HepG2 (cell line): ENCODE measurements at regions not wholly inside any gene's neighbourhood (a gene's known extent, or its start where the extent isn't known, plus 50 kb on each side); places are given as distances from the start of the nearest gene placed in this dataset.

Source experiments
- AGO1 ChIP-seq: fragments of 200-400 bp; formaldehyde crosslinking; IDR thresholded peaks from 2 replicates; pipeline ENCODE4 v1.6.1; 2017; ENCODE audit warnings: mild to moderate bottlenecking, low read depth, low read length, moderate library complexity; ENCODE audit not compliant: poor library complexity, severe bottlenecking
- BRCA1 ChIP-seq: sonication (generic); formaldehyde crosslinking; IDR thresholded peaks from 2 replicates; pipeline ENCODE4 v1.4.0; 2020; ENCODE audit warnings: missing genetic modification reagents
- CHD4 ChIP-seq: fragments of 200-600 bp; sonication (generic); IDR thresholded peaks from 2 replicates; pipeline ENCODE4 v1.7.0; 2017; ENCODE audit warnings: mild to moderate bottlenecking, low read length, borderline replicate concordance
- EP300 ChIP-seq, 3 experiments: sonication (generic) in 1 of 3; formaldehyde crosslinking in 1 of 3; IDR thresholded peaks; 2 replicates each; pipeline versions ENCODE4 v1.5.1 to v1.6.1; 2011 to 2020; ENCODE audit warnings: low read depth in 2 of 3, low read length in 2 of 3, borderline replicate concordance in 1 of 3, improper control_type of control experiment in 1 of 3, mild to moderate bottlenecking in 1 of 3, missing genetic modification reagents in 1 of 3, moderate library complexity in 1 of 3
- PHB2 ChIP-seq: fragments of 450-650 bp; IDR thresholded peaks from 2 replicates; pipeline ENCODE4 v1.6.1; 2018; ENCODE audit not compliant: partially characterized antibody
- RELA ChIP-seq: sonication (generic); formaldehyde crosslinking; IDR thresholded peaks from 2 replicates; pipeline ENCODE4 v1.4.0; 2020; ENCODE audit warnings: missing genetic modification reagents
- SETDB1 ChIP-seq: sonication (generic); formaldehyde crosslinking; IDR thresholded peaks from 2 replicates; pipeline ENCODE4 v1.5.1; 2020; ENCODE audit warnings: missing genetic modification reagents, mild to moderate bottlenecking, borderline replicate concordance
- SMAD3 ChIP-seq: sonication (generic); formaldehyde crosslinking; IDR thresholded peaks from 2 replicates; pipeline ENCODE4 v1.4.0; 2020; ENCODE audit warnings: missing genetic modification reagents
- ZMYM4 ChIP-seq: sonication (generic); formaldehyde crosslinking; IDR thresholded peaks from 2 replicates; pipeline ENCODE4 v1.8.1; 2023; ENCODE audit warnings: mild to moderate bottlenecking, missing genetic modification reagents
- ZNF230 ChIP-seq: sonication (generic); formaldehyde crosslinking; IDR thresholded peaks from 2 replicates; pipeline ENCODE4 v1.4.0; 2020; ENCODE audit warnings: mild to moderate bottlenecking, missing genetic modification reagents
- ZNF292 ChIP-seq: sonication (generic); formaldehyde crosslinking; IDR thresholded peaks from 2 replicates; pipeline ENCODE4 v1.8.1; 2022; ENCODE audit warnings: mild to moderate bottlenecking, low read depth, missing genetic modification reagents, borderline replicate concordance
- ZNF430 ChIP-seq: sonication (generic); formaldehyde crosslinking; IDR thresholded peaks from 2 replicates; pipeline ENCODE4 v1.9.0; 2021; ENCODE audit warnings: mild to moderate bottlenecking, missing genetic modification reagents
- TF ChIP-seq, protein P1 (sequence below): sonication (generic); formaldehyde crosslinking; IDR thresholded peaks from 2 replicates; pipeline ENCODE4 v1.4.0; 2020; ENCODE audit warnings: missing genetic modification reagents
- TF ChIP-seq, protein P2 (sequence below): sonication (generic); formaldehyde crosslinking; IDR thresholded peaks from 2 replicates; pipeline ENCODE4 v1.5.1; 2020; ENCODE audit warnings: missing genetic modification reagents, mild to moderate bottlenecking, borderline replicate concordance

DNA sequence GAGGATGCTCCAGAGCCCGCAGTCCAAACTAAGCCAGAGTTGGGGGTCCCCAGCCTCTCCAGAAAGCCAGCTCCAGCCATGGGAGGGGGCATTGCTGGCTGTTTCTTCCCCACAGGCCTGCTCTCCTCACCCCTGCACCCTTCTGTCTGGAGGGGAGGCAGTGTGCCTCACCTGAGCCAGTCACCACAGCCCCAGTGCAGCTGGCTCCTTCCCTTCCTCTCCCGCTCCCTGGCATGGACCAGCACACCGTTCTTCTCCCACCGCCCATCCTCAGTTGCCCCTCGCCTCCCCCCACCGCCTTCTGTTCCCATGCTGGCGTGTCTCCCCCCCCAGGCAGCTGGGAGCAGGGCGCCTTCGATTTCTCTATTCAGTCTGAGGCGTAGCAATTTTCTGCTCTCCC lies 110.5 kb upstream of the THY1 start:
- TF ChIP-seq ZNF230 (CRISPR knock-in tag) (no peak), EP300 (IDR thresholded peaks at IDR 0.05; ENCODE audit: low read depth in 2 of 2, low read length in 2 of 2) (no peak), EP300 (CRISPR knock-in tag; IDR thresholded peaks at IDR 0.05; ENCODE audit: borderline replicate concordance) (no peak), CHD4 (no peak), AGO1 (no peak), RELA (CRISPR knock-in tag) (no peak), BRCA1 (no peak), PHB2 (no peak), ZNF292 (CRISPR knock-in tag) (no peak), SETDB1 (CRISPR knock-in tag) (no peak), ZNF430 (CRISPR knock-in tag) (no peak), ZMYM4 (CRISPR knock-in tag) (no peak), SMAD3 (no peak)
- TF ChIP-seq, protein P1, sequence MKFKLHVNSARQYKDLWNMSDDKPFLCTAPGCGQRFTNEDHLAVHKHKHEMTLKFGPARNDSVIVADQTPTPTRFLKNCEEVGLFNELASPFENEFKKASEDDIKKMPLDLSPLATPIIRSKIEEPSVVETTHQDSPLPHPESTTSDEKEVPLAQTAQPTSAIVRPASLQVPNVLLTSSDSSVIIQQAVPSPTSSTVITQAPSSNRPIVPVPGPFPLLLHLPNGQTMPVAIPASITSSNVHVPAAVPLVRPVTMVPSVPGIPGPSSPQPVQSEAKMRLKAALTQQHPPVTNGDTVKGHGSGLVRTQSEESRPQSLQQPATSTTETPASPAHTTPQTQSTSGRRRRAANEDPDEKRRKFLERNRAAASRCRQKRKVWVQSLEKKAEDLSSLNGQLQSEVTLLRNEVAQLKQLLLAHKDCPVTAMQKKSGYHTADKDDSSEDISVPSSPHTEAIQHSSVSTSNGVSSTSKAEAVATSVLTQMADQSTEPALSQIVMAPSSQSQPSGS, result no peak
- TF ChIP-seq, protein P2, sequence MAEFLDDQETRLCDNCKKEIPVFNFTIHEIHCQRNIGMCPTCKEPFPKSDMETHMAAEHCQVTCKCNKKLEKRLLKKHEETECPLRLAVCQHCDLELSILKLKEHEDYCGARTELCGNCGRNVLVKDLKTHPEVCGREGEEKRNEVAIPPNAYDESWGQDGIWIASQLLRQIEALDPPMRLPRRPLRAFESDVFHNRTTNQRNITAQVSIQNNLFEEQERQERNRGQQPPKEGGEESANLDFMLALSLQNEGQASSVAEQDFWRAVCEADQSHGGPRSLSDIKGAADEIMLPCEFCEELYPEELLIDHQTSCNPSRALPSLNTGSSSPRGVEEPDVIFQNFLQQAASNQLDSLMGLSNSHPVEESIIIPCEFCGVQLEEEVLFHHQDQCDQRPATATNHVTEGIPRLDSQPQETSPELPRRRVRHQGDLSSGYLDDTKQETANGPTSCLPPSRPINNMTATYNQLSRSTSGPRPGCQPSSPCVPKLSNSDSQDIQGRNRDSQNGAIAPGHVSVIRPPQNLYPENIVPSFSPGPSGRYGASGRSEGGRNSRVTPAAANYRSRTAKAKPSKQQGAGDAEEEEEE (CRISPR knock-in tag), result no peak
